Sigmoid colon (tissue), 4 donors: ENCODE measurements at regions not wholly inside any gene's neighbourhood (a gene's known extent, or its start where the extent isn't known, plus 50 kb on each side); places are given as distances from the start of the nearest gene placed in this dataset.

ENCODE experiments used
- EP300 ChIP-seq, 4 donors: sonication (generic); formaldehyde crosslinking; IDR thresholded peaks; one replicate each; pipeline ENCODE4 v1.6.1; 2017; ENCODE audit warnings: antibody characterized with exemption in 4 of 4
- POLR2A ChIP-seq, 2 donors: fragments of 450-650 bp; IDR thresholded peaks; one replicate each; pipeline ENCODE4 v1.6.1; 2016; ENCODE audit warnings: antibody characterized with exemption in 2 of 2, mild to moderate bottlenecking in 2 of 2, moderate library complexity in 2 of 2

DNA sequence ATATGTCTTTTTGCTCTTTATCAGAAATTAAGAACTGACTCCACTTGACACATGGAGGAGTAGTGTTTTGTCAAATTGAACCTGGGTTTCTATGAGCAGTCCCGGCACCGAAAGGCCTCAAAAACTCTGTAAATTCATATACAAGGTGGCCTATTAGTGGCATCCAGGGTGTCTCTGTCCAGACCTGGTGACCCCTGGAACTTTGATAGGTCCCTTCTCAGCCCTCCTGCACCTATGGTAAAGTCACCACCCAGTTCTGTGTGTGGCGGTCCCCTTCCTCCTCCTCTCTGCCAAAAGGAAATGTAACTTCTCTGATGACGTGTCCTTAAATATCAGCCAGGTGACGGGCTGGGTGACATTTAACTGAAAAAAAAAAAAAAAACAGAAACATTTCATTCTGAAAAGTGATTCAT is 204.0 kb upstream of the FOXN3 start:
- no peak for TF ChIP-seq EP300 (IDR thresholded peaks at IDR 0.05)
- TF ChIP-seq POLR2A (IDR thresholded peaks at IDR 0.05): no peak
